ENCODE measurements at regions not wholly inside any gene's neighbourhood (a gene's known extent, or its start where the extent isn't known, plus 50 kb on each side); places are given as distances from the start of the nearest gene placed in this dataset.

- no peak overlapping the region for H3K4me3 ChIP-seq (ENCODE audit: low read depth, low read length)
- TF ChIP-seq CTCF (IDR thresholded peaks at IDR 0.05; ENCODE audit: low read depth, low read length, missing control alignments), result no peak
- no peak for DNase-seq (ENCODE audit: low read depth)
Measured at GRCh38 chr12:28961948-28962384, 187.1 kb upstream of the FAR2 start.

DNA sequence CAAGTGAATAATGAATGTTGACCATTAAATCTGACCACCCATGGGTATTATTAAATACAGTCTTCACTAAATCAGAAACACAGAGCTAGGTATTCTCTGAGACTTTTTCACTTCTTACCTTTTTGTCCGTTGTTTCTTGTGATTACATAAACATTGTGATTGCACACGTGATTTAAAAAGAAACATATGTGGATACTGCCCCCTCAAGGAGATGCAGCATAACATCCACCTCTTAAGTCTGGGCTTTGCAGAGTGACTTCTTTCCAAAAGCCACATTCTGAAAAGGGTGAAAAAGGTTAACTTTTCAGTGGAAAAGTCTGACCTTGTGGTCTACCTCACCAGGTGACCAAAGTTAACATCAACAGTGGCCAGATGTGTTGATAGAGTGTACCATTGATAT lies 185.5 kb upstream of the FAR2 start:
- no peak for TF ChIP-seq CTCF (IDR thresholded peaks at IDR 0.05; ENCODE audit: low read depth, low read length, missing control alignments)
- DNase-seq (ENCODE audit: low read depth), result no peak
- no peak overlapping the region for H3K4me3 ChIP-seq (ENCODE audit: low read depth, low read length)

DNA sequence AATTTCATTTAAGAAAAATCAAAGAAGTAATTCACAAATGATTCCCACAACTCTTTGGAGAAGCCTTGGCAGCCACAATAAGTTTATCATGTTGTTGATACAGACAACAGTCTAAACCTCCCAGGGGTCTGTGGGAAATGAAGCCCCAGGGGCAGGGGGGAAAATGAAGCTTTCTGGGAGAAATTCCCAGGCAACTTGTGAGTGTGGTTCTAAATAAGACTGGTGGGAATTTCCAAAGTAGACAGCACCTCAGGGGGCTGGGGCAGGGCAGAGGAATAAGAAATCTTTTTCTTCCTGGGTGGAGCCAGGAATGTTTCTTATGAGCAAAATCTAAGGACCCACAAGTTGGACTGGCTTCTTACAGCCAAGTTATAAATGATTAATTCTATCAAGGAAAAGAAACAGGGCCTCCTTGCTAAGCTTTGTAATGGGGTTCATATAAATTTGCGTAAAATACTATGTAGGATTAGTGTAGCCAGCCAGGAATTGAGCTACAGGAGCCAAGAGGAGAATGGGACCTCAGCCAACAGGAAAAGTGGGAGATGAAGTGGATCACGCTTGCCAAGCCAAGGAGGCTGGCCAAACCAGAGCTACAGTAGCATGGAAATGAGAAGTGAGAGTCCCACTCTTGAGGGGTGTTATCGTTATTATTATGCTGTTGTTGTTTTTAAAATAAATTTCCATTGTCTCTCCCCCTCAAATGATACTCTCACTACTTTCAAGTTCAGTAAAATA lies 182.9 kb upstream of the FAR2 start:
- DNase-seq (ENCODE audit: low read depth), result no peak
- no peak overlapping the region for H3K4me3 ChIP-seq (ENCODE audit: low read depth, low read length)
- TF ChIP-seq CTCF (IDR thresholded peaks at IDR 0.05; ENCODE audit: low read depth, low read length, missing control alignments), result no peak

GRCh38 chr12:28967426-28967825 lies 181.7 kb upstream of the FAR2 start:
- no peak for TF ChIP-seq CTCF (IDR thresholded peaks at IDR 0.05; ENCODE audit: low read depth, low read length, missing control alignments)
- no peak overlapping the region for H3K4me3 ChIP-seq (ENCODE audit: low read depth, low read length)
- no peak for DNase-seq (ENCODE audit: low read depth)

- no peak for TF ChIP-seq CTCF (IDR thresholded peaks at IDR 0.05; ENCODE audit: low read depth, low read length, missing control alignments)
- no peak for DNase-seq (ENCODE audit: low read depth)
Measured at GRCh38 chr12:28973491-28973890, 175.6 kb upstream of the FAR2 start.

DNA sequence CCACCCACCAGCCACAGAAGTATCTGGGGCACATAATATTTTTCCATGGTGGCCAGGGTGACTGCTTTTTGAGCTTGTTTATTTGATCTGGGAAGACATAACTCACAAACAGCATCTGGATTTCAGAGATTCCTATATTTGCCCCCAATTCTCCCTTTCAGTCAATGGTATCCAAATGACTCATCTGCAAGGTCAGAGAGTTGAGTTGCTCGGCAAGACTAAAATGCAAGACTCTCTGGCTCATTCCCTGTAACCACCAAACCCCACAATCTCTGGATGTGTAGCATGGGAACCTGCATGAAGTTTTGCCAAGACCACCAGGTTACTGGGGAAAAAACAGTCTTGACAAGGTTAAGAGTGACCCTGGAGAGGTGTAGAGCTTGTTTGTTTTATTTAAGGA lies 174.9 kb upstream of the FAR2 start:
- no peak for TF ChIP-seq CTCF (IDR thresholded peaks at IDR 0.05; ENCODE audit: low read depth, low read length, missing control alignments)
- no peak for DNase-seq (ENCODE audit: low read depth)
- H3K4me3 ChIP-seq (ENCODE audit: low read depth, low read length), result no peak overlapping the region

More at GRCh38 chr12:28973491-28973890, 175.6 kb upstream of the FAR2 start:
- no peak overlapping the region for H3K4me3 ChIP-seq (ENCODE audit: low read depth, low read length)

GRCh38 chr12:28974883-28975282 lies 174.2 kb upstream of the FAR2 start:
- H3K4me3 ChIP-seq (ENCODE audit: low read depth, low read length), result no peak overlapping the region
- no peak for TF ChIP-seq CTCF (IDR thresholded peaks at IDR 0.05; ENCODE audit: low read depth, low read length, missing control alignments)
- no peak for DNase-seq (ENCODE audit: low read depth)

Measured in GM12864 (cell line).